Endothelial cell of umbilical vein (primary cell): ENCODE measurements at regions not wholly inside any gene's neighbourhood (a gene's known extent, or its start where the extent isn't known, plus 50 kb on each side); places are given as distances from the start of the nearest gene placed in this dataset.

Experiments
- BruUV-seq: library from RNA; stranded (reverse); fragments of 400-500 nt; replicated peaks from 2 replicates; lab custom pipeline; 2021; lab: Mats Ljungman, UMichigan
- CTCF ChIA-PET: fragments of 300-600, 350-600 bp; sonication (Branson Sonifier 250); formaldehyde crosslinking; loops from one replicate; lab custom pipeline; 2021; ENCODE audit warnings: antibody characterized with exemption, inconsistent platforms; lab: Charles Lee
- POLR2A ChIA-PET: fragments of 300-600, 350-600 bp; sonication (Branson Sonifier 250); formaldehyde crosslinking; loops from one replicate; lab custom pipeline; 2021; ENCODE audit warnings: antibody characterized with exemption, inconsistent platforms; lab: Charles Lee
- DNase-seq: peaks from one replicate; pipeline ENCODE4 v3.0.0-alpha.2; 2011; ENCODE audit warnings: low read depth, low spot score
- FAIRE-seq: peaks from 2 replicates; lab custom pipeline; 2011; peaks lifted over from hg19 to GRCh38; lab: Jason Lieb, UNC
- H2AFZ ChIP-seq: 2 replicates; pipeline ENCODE4 v1.6.0; 2012; ENCODE audit warnings: low read depth, low read length, control low read depth, inconsistent platforms
- H3K27ac ChIP-seq: 2 replicates; pipeline ENCODE4 v1.5.1; 2011; ENCODE audit warnings: low read depth, mild to moderate bottlenecking, control low read depth, low read length, moderate library complexity; ENCODE audit not compliant: insufficient read depth
- H3K27me3 ChIP-seq, 2 experiments: 2 replicates each; pipeline versions ENCODE4 v1.6.0 to v1.6.1; 2011; ENCODE audit warnings: low read length in 2 of 2, mixed read lengths in 1 of 2; ENCODE audit not compliant: control insufficient read depth in 2 of 2, insufficient read depth in 2 of 2
- H3K36me3 ChIP-seq, 2 experiments: 2 replicates in 1 of 2; 3 replicates in 1 of 2; pipeline ENCODE4 v1.5.1; 2011; ENCODE audit warnings: low read length in 2 of 2, mild to moderate bottlenecking in 1 of 2, moderate library complexity in 1 of 2; ENCODE audit not compliant: control insufficient read depth in 2 of 2, insufficient read depth in 2 of 2; ENCODE audit errors: extremely low read depth in 1 of 2
- H3K4me1 ChIP-seq: 3 replicates; pipeline ENCODE4 v1.5.1; 2011; ENCODE audit warnings: mild to moderate bottlenecking, low read length; ENCODE audit not compliant: control insufficient read depth, insufficient read depth; ENCODE audit errors: extremely low read depth
- H3K4me2 ChIP-seq: 2 replicates; pipeline ENCODE4 v1.6.1; 2011; ENCODE audit warnings: low read length, control low read depth, mixed read lengths; ENCODE audit not compliant: insufficient read depth
- H3K4me3 ChIP-seq, 3 experiments: fragments of 200-600 bp in 1 of 3; sonication (generic), shearing (Covaris generic) in 1 of 3; replicated peaks in 1 of 3; 2 replicates each; pipeline ENCODE4 v1.5.1; 2011 to 2016; ENCODE audit warnings: control low read depth in 3 of 3, low read length in 3 of 3, mild to moderate bottlenecking in 2 of 3, inconsistent platforms in 1 of 3, low read depth in 1 of 3, moderate library complexity in 1 of 3; ENCODE audit not compliant: insufficient read depth in 1 of 3
- H3K79me2 ChIP-seq: 2 replicates; pipeline ENCODE4 v1.6.0; 2012; ENCODE audit warnings: low read length, inconsistent platforms; ENCODE audit not compliant: control insufficient read depth, insufficient read depth
- H3K9ac ChIP-seq: replicated peaks from 2 replicates; pipeline ENCODE3; 2011; ENCODE audit warnings: low read length, control low read depth; ENCODE audit not compliant: insufficient read depth; ENCODE audit errors: extremely low read depth
- H3K9me1 ChIP-seq: replicated peaks from 3 replicates; pipeline ENCODE4 v1.6.0; 2011; ENCODE audit warnings: mild to moderate bottlenecking, low read length; ENCODE audit not compliant: control insufficient read depth, insufficient read depth; ENCODE audit errors: extremely low read depth
- H3K9me3 ChIP-seq: replicated peaks from 2 replicates; pipeline ENCODE4 v1.5.1; 2012; ENCODE audit warnings: low read length, inconsistent platforms; ENCODE audit not compliant: control insufficient read depth, insufficient read depth
- H4K20me1 ChIP-seq: replicated peaks from 2 replicates; pipeline ENCODE3; 2011; ENCODE audit warnings: mild to moderate bottlenecking, low read length; ENCODE audit not compliant: control insufficient read depth, insufficient read depth; ENCODE audit errors: extremely low read depth
- CTCF ChIP-seq, 2 donors: IDR thresholded peaks; 1 replicate in 1 of 2; 2 replicates in 1 of 2; pipeline ENCODE4 v1.5.1; 2011; ENCODE audit warnings: low read length in 2 of 2, mild to moderate bottlenecking in 2 of 2, moderate library complexity in 2 of 2, control low read depth in 1 of 2, inconsistent platforms in 1 of 2, low read depth in 1 of 2; ENCODE audit not compliant: insufficient read depth in 1 of 2; ENCODE audit errors: extremely low read depth in 1 of 2
- EZH2 ChIP-seq: IDR thresholded peaks from 2 replicates; pipeline ENCODE4 v1.6.1; 2012; ENCODE audit warnings: borderline replicate concordance, low read depth, mild to moderate bottlenecking, moderate library complexity, low read length, inconsistent platforms; ENCODE audit not compliant: severe bottlenecking
- FOS ChIP-seq: IDR thresholded peaks from 2 replicates; pipeline ENCODE4 v1.6.1; 2011; ENCODE audit warnings: mild to moderate bottlenecking, low read length, moderate library complexity, borderline replicate concordance; ENCODE audit not compliant: insufficient read depth
- GATA2 ChIP-seq: IDR thresholded peaks from 2 replicates; pipeline ENCODE4 v1.7.0; 2011; ENCODE audit warnings: low read depth, mild to moderate bottlenecking, moderate library complexity, mixed read lengths, low read length; ENCODE audit not compliant: insufficient read length, insufficient read depth
- JUN ChIP-seq: IDR thresholded peaks from 2 replicates; pipeline ENCODE4 v1.6.1; 2011; ENCODE audit warnings: borderline replicate concordance, low read depth; ENCODE audit not compliant: insufficient read length, insufficient read depth
- MAX ChIP-seq: IDR thresholded peaks from 2 replicates; pipeline ENCODE4 v1.6.1; 2011; ENCODE audit not compliant: insufficient read depth, insufficient read length
- MYC ChIP-seq: IDR thresholded peaks from one replicate; pipeline ENCODE4 v1.6.1; 2011; ENCODE audit warnings: mild to moderate bottlenecking, low read depth, low read length
- POLR2A ChIP-seq: IDR thresholded peaks from 2 replicates; pipeline ENCODE4 v1.6.1; 2012; ENCODE audit warnings: low read depth, mild to moderate bottlenecking, control low read depth, low read length
- POLR2AphosphoS5 ChIP-seq: IDR thresholded peaks from 2 replicates; pipeline ENCODE4 v1.6.1; 2012; ENCODE audit warnings: low read depth, mild to moderate bottlenecking, control low read depth, low read length, moderate library complexity; ENCODE audit not compliant: insufficient read depth
- dilution Hi-C: fragments of 300-500 bp; cut with MboI; formaldehyde crosslinking; loops from one replicate; pipeline ENCODE4 v1.15.0; 2019; ENCODE audit warnings: low sequenced_read_pairs; ENCODE audit not compliant: extremely low pct_ligation_motif_present
- intact Hi-C: fragments of 100-400 bp; cut with micrococcal nuclease; formaldehyde crosslinking; loops from one replicate; pipeline ENCODE4 v1.10.0; 2022

GRCh38 chr5:13552361-13552760, 392.1 kb downstream of the DNAH5 start:
- FAIRE-seq (no peak), DNase-seq (no peak)
- Histone ChIP-seq H2AFZ (no peak overlapping the region), H3K36me3 (no peaks in the 10 kb centered on the region), H3K4me1 (no peaks in the 10 kb centered on the region), H3K27ac (no peak overlapping the region), H3K9ac (no peak overlapping the region), H4K20me1 (no peaks in the 10 kb centered on the region), H3K27me3 (no peaks in the 10 kb centered on the region), H3K4me2 (no peak overlapping the region), H3K9me3 (no peaks in the 10 kb centered on the region), H3K79me2 (no peaks in the 10 kb centered on the region), H3K4me3 (no peak overlapping the region), H3K9me1 (no peaks in the 10 kb centered on the region)
- TF ChIP-seq MYC (no peak), JUN (no peak), CTCF (IDR thresholded peaks at IDR 0.05; ENCODE audit: extremely low read depth in 1 of 2, insufficient read depth in 1 of 2, low read depth in 1 of 2, low read length in 2 of 2) (no peak), FOS (no peak), GATA2 (no peak), MAX (no peak), POLR2AphosphoS5 (no peak), POLR2A (no peak), EZH2 (no peak)
- POLR2A ChIA-PET, result no interaction called here
- CTCF ChIA-PET, result no interaction called here
- intact Hi-C loops, result no loop called here
- dilution Hi-C loops, result no loop called here
- BruUV-seq, result no TSS peak
